Activated CD8-positive, alpha-beta T cell treated with anti-CD3 and anti-CD28 coated beads for 36 hours (primary cell): ENCODE measurements at regions not wholly inside any gene's neighbourhood (a gene's known extent, or its start where the extent isn't known, plus 50 kb on each side); places are given as distances from the start of the nearest gene placed in this dataset.
A peak's percentile ranks its signal among the peaks of the same experiment; 100 is the strongest.

Experiments used
- ATAC-seq: fragments of 200-7000 bp; cut with Tn5 transposase; one replicate; pipeline ENCODE4 v1.10.0; 2021; ENCODE audit warnings: mild to moderate bottlenecking, moderate library complexity
- CTCF ChIA-PET: fragments of 350-600 bp; sonication (Branson Sonifier 250); formaldehyde crosslinking; loops from one replicate; lab custom pipeline; 2021; ENCODE audit warnings: antibody characterized with exemption; lab: Charles Lee
- POLR2A ChIA-PET: fragments of 350-600 bp; sonication (Branson Sonifier 250); formaldehyde crosslinking; loops from one replicate; lab custom pipeline; 2021; ENCODE audit warnings: antibody characterized with exemption; lab: Charles Lee
- DNase-seq: peaks from one replicate; pipeline ENCODE4 v3.0.0-alpha.2; 2020
- H3K27ac Mint-ChIP-seq: one replicate; pipeline ENCODE4 v1.8.0; 2021; ENCODE audit warnings: mild to moderate bottlenecking, mixed read lengths
- H3K27me3 Mint-ChIP-seq: one replicate; pipeline ENCODE4 v1.8.0; 2021; ENCODE audit warnings: mixed read lengths
- H3K36me3 Mint-ChIP-seq: one replicate; pipeline ENCODE4 v1.8.0; 2021; ENCODE audit warnings: low read depth, mixed read lengths
- H3K4me1 Mint-ChIP-seq: one replicate; pipeline ENCODE4 v1.8.0; 2021; ENCODE audit warnings: low read depth, mixed read lengths
- H3K4me3 Mint-ChIP-seq: one replicate; pipeline ENCODE4 v1.8.0; 2021; ENCODE audit warnings: mild to moderate bottlenecking, moderate library complexity, mixed read lengths
- H3K9me3 Mint-ChIP-seq: one replicate; pipeline ENCODE4 v1.8.0; 2021; ENCODE audit warnings: mixed read lengths
- CTCF ChIP-seq: fragments of 200-600 bp; IDR thresholded peaks from one replicate; pipeline ENCODE4 v1.8.0; 2022; ENCODE audit warnings: antibody characterized with exemption, mild to moderate bottlenecking
- intact Hi-C: fragments of 100-400 bp; cut with micrococcal nuclease; formaldehyde crosslinking; loops from one replicate; pipeline ENCODE4 v1.10.0; 2022

GRCh38 chr3:150138824-150139223 is 168.1 kb upstream of the PFN2 start:
- Mint-ChIP-seq H3K27ac (no peak overlapping the region), H3K9me3 (no peaks in the 10 kb centered on the region), H3K4me1 (no peaks in the 10 kb centered on the region), H3K27me3 (peaks cover 7% of the 10 kb centered on the region), H3K36me3 (no peaks in the 10 kb centered on the region), H3K4me3 (no peak overlapping the region)
- DNase-seq (no peak), ATAC-seq (no peak)
- TF ChIP-seq CTCF, result no peak
- POLR2A ChIA-PET, result no interaction called here
- CTCF ChIA-PET, result no interaction called here
- intact Hi-C loops, result no loop called here

- intact Hi-C loops, result no loop called here
- H3K4me1 Mint-ChIP-seq, result no peaks in the 10 kb centered on the region
- ChIA-PET CTCF (no interaction called here), POLR2A (no interaction called here)
- no peak for DNase-seq
- no peaks in the 10 kb centered on the region for H3K36me3 Mint-ChIP-seq
- no peaks in the 10 kb centered on the region for H3K9me3 Mint-ChIP-seq
- H3K27ac Mint-ChIP-seq, result no peak overlapping the region
- no peak overlapping the region for H3K4me3 Mint-ChIP-seq
- no peak for ATAC-seq
- peaks cover 7% of the 10 kb centered on the region for H3K27me3 Mint-ChIP-seq
- TF ChIP-seq CTCF, result no peak
Measured at GRCh38 chr3:150136242-150136641, 165.5 kb upstream of the PFN2 start.

GRCh38 chr3:150135287-150135721 is 164.6 kb upstream of the PFN2 start:
- Mint-ChIP-seq H3K36me3 (no peaks in the 10 kb centered on the region), H3K4me1 (no peaks in the 10 kb centered on the region), H3K27me3 (peaks cover 9% of the 10 kb centered on the region), H3K4me3 (no peak overlapping the region), H3K27ac (no peak overlapping the region), H3K9me3 (no peaks in the 10 kb centered on the region)
- ATAC-seq (no peak), DNase-seq (no peak)
- ChIA-PET POLR2A (no interaction called here), CTCF (interaction anchor here (2.6 kb wide), 1 partner anchor 48 kb away, joined by 6 read pairs; no protein-coding TSS in a partner anchor)
- no peak for TF ChIP-seq CTCF
- intact Hi-C loops, result no loop called here

- POLR2A ChIA-PET, result no interaction called here
- H3K27me3 Mint-ChIP-seq, result peaks cover 13% of the 10 kb centered on the region
- no peak for TF ChIP-seq CTCF
- H3K36me3 Mint-ChIP-seq, result no peaks in the 10 kb centered on the region
- CTCF ChIA-PET, result interaction anchor here (0.9 to 2.6 kb wide), 2 partner anchors 18 to 50 kb away, joined by 3 to 6 read pairs; no protein-coding TSS in a partner anchor
- DNase-seq, result no peak
- intact Hi-C loops, result no loop called here
- H3K4me1 Mint-ChIP-seq, result no peaks in the 10 kb centered on the region
- ATAC-seq, result no peak
- no peak overlapping the region for H3K4me3 Mint-ChIP-seq
- H3K9me3 Mint-ChIP-seq, result no peaks in the 10 kb centered on the region
- H3K27ac Mint-ChIP-seq, result no peak overlapping the region
Measured at GRCh38 chr3:150133293-150133692, 162.6 kb upstream of the PFN2 start.

- Mint-ChIP-seq H3K9me3 (no peaks in the 10 kb centered on the region), H3K4me3 (no peak overlapping the region), H3K27me3 (peaks cover 11% of the 10 kb centered on the region), H3K36me3 (no peaks in the 10 kb centered on the region), H3K27ac (no peak overlapping the region), H3K4me1 (no peaks in the 10 kb centered on the region)
- DNase-seq (peak; percentile 11), ATAC-seq (no peak)
- ChIA-PET POLR2A (no interaction called here), CTCF (no interaction called here)
- intact Hi-C loops, result no loop called here
- TF ChIP-seq CTCF, result no peak
Measured at GRCh38 chr3:150132101-150132749, 161.5 kb upstream of the PFN2 start.
